MCF 10A (cell line): ENCODE measurements at regions not wholly inside any gene's neighbourhood (a gene's known extent, or its start where the extent isn't known, plus 50 kb on each side); places are given as distances from the start of the nearest gene placed in this dataset.

Source experiments
- BruUV-seq: library from RNA; stranded (reverse); fragments of 400-500 nt; replicated peaks from 2 replicates; lab custom pipeline; 2021; lab: Mats Ljungman, UMichigan
- CTCF ChIA-PET: fragments of 300-600 bp; sonication (Branson Sonifier 250); formaldehyde crosslinking; extraction: SDS; loops from one replicate; lab custom pipeline; 2021; ENCODE audit warnings: antibody characterized with exemption, inconsistent platforms; lab: Yijun Ruan, JAX
- POLR2A ChIA-PET: fragments of 300-600, 350-650 bp; sonication (Branson Sonifier 250); formaldehyde crosslinking; extraction: SDS; loops from one replicate; lab custom pipeline; 2020; ENCODE audit warnings: antibody characterized with exemption, inconsistent platforms; lab: Yijun Ruan, JAX
- DNase-seq: peaks from one replicate; pipeline ENCODE4 v3.0.0-alpha.2; 2018; ENCODE audit not compliant: unreplicated experiment
- H3K27ac Mint-ChIP-seq: one replicate; pipeline ENCODE4 v1.8.0; 2022; ENCODE audit warnings: mild to moderate bottlenecking, low read depth, mixed read lengths; ENCODE audit not compliant: unreplicated experiment
- H3K27me3 Mint-ChIP-seq: one replicate; pipeline ENCODE4 v1.8.0; 2022; ENCODE audit warnings: mixed read lengths; ENCODE audit not compliant: insufficient read depth, unreplicated experiment
- H3K36me3 Mint-ChIP-seq: one replicate; pipeline ENCODE4 v1.8.0; 2022; ENCODE audit warnings: mild to moderate bottlenecking, moderate library complexity, mixed read lengths; ENCODE audit not compliant: insufficient read depth, unreplicated experiment
- H3K4me1 Mint-ChIP-seq: one replicate; pipeline ENCODE4 v1.8.0; 2022; ENCODE audit warnings: mixed read lengths; ENCODE audit not compliant: insufficient read depth, unreplicated experiment
- H3K4me3 Mint-ChIP-seq: one replicate; pipeline ENCODE4 v1.8.0; 2022; ENCODE audit warnings: mild to moderate bottlenecking, moderate library complexity, mixed read lengths; ENCODE audit not compliant: unreplicated experiment
- H3K9me3 Mint-ChIP-seq: one replicate; pipeline ENCODE4 v1.8.0; 2022; ENCODE audit warnings: mixed read lengths; ENCODE audit not compliant: unreplicated experiment
- CTCF ChIP-seq: fragments of 200-600 bp; IDR thresholded peaks from one replicate; pipeline ENCODE4 v1.8.0; 2022; ENCODE audit warnings: antibody characterized with exemption, mild to moderate bottlenecking; ENCODE audit not compliant: unreplicated experiment
- intact Hi-C: fragments of 100-400 bp; cut with micrococcal nuclease; formaldehyde crosslinking; loops from 2 replicates; pipeline ENCODE4 v1.14.1; 2022

GRCh38 chr3:87873136-87873535 lies 185.7 kb downstream of the CGGBP1 start:
- H3K36me3 Mint-ChIP-seq: no peaks in the 10 kb centered on the region
- peaks cover 9% of the 10 kb centered on the region for H3K9me3 Mint-ChIP-seq
- H3K27ac Mint-ChIP-seq: no peak overlapping the region
- CTCF ChIA-PET: no interaction called here
- BruUV-seq: no TSS peak
- H3K4me1 Mint-ChIP-seq: no peaks in the 10 kb centered on the region
- intact Hi-C loops: no loop called here
- H3K4me3 Mint-ChIP-seq: no peak overlapping the region
- no peaks in the 10 kb centered on the region for H3K27me3 Mint-ChIP-seq
- POLR2A ChIA-PET: no interaction called here
- no peak for TF ChIP-seq CTCF
- peak; percentile 39 for DNase-seq

- Mint-ChIP-seq H3K9me3 (peaks cover 24% of the 10 kb centered on the region), H3K36me3 (no peaks in the 10 kb centered on the region), H3K27ac (no peak overlapping the region), H3K4me1 (peaks cover 14% of the 10 kb centered on the region), H3K27me3 (no peaks in the 10 kb centered on the region), H3K4me3 (no peak overlapping the region)
- intact Hi-C loops: no loop called here
- no TSS peak for BruUV-seq
- ChIA-PET POLR2A (interaction anchor here (0.6 kb wide), 2 partner anchors 143 to 220 kb away, joined by 3 read pairs; no protein-coding TSS in a partner anchor), CTCF (interaction anchor here (0.7 kb wide), 1 partner anchor 255 kb away, joined by 3 read pairs; no protein-coding TSS in a partner anchor)
- peak; percentile 13 for DNase-seq
- TF ChIP-seq CTCF: no peak
Observed at GRCh38 chr3:87867001-87867400, 191.8 kb downstream of the CGGBP1 start.

- Mint-ChIP-seq H3K27ac (no peak overlapping the region), H3K4me3 (no peak overlapping the region), H3K36me3 (no peaks in the 10 kb centered on the region), H3K9me3 (no peaks in the 10 kb centered on the region), H3K4me1 (peaks cover 11% of the 10 kb centered on the region), H3K27me3 (no peaks in the 10 kb centered on the region)
- no TSS peak for BruUV-seq
- ChIA-PET POLR2A (no interaction called here), CTCF (no interaction called here)
- intact Hi-C loops: no loop called here
- TF ChIP-seq CTCF: no peak
- no peak for DNase-seq
Observed at GRCh38 chr3:87856126-87856525, 202.7 kb downstream of the CGGBP1 start.

- no TSS peak for BruUV-seq
- Mint-ChIP-seq H3K27ac (no peak overlapping the region), H3K4me1 (peaks cover 11% of the 10 kb centered on the region), H3K36me3 (no peaks in the 10 kb centered on the region), H3K27me3 (no peaks in the 10 kb centered on the region), H3K9me3 (no peaks in the 10 kb centered on the region), H3K4me3 (no peak overlapping the region)
- CTCF ChIA-PET: no interaction called here
- POLR2A ChIA-PET: no interaction called here
- no peak for TF ChIP-seq CTCF
- DNase-seq: peak; percentile 41
- intact Hi-C loops: no loop called here
Observed at GRCh38 chr3:87855616-87856015, 203.2 kb downstream of the CGGBP1 start.
